Stimulated activated CD4-positive, alpha-beta T cell treated with anti-CD3 and anti-CD28 coated beads, Interleukin-12 subunit alpha, Interleukin-12 subunit beta, amount 100 ng/mL, for 4 hours (primary cell): ENCODE measurements at regions not wholly inside any gene's neighbourhood (a gene's known extent, or its start where the extent isn't known, plus 50 kb on each side); places are given as distances from the start of the nearest gene placed in this dataset.

Experiments
- DNase-seq: peaks from one replicate; pipeline ENCODE4 v3.0.0-alpha.2; 2020

GRCh38 chr11:8740129-8740528, 57.5 kb downstream of the RPL27A start:
- DNase-seq = no peak

GRCh38 chr11:8744423-8744822, 61.8 kb downstream of the RPL27A start:
- DNase-seq = no peak

GRCh38 chr11:8745431-8746253, 63.0 kb downstream of the RPL27A start:
- DNase-seq = no peak

GRCh38 chr11:8746331-8746974, 63.9 kb downstream of the RPL27A start:
- DNase-seq = no peak

- DNase-seq = no peak
Measured at GRCh38 chr11:8747173-8747572, 64.6 kb downstream of the RPL27A start.

- DNase-seq = no peak
Measured at GRCh38 chr11:8748317-8748716, 65.7 kb downstream of the RPL27A start.

GRCh38 chr11:8749202-8749601, 66.6 kb downstream of the RPL27A start:
- DNase-seq = no peak

- no peak for DNase-seq
Measured at GRCh38 chr11:8754241-8754640, 71.6 kb downstream of the RPL27A start.

- DNase-seq = no peak
Measured at GRCh38 chr11:8756201-8756600, 73.6 kb downstream of the RPL27A start.

- no peak for DNase-seq
Measured at GRCh38 chr11:8757047-8757446, 74.5 kb downstream of the RPL27A start.

- no peak for DNase-seq
Measured at GRCh38 chr11:8757533-8757932, 74.9 kb downstream of the RPL27A start.

- DNase-seq = no peak
Measured at GRCh38 chr11:8758619-8759169, 76.1 kb downstream of the RPL27A start.

- no peak for DNase-seq
Measured at GRCh38 chr11:8759634-8760033, 77.0 kb downstream of the RPL27A start.

- DNase-seq = no peak
Measured at GRCh38 chr11:8760896-8761295, 78.3 kb downstream of the RPL27A start.

GRCh38 chr11:8763070-8763685, 80.6 kb downstream of the RPL27A start:
- no peak for DNase-seq

GRCh38 chr11:8765294-8765693, 82.7 kb downstream of the RPL27A start:
- DNase-seq = no peak

- no peak for DNase-seq
Measured at GRCh38 chr11:8766043-8766987, 83.7 kb downstream of the RPL27A start.

GRCh38 chr11:8766988-8767374, 84.4 kb downstream of the RPL27A start:
- no peak for DNase-seq

GRCh38 chr11:8767466-8768142, 85.0 kb downstream of the RPL27A start:
- DNase-seq = no peak

GRCh38 chr11:8768625-8769333, 86.2 kb downstream of the RPL27A start:
- no peak for DNase-seq
